Lower lobe of right lung (tissue), 2 donors: ENCODE measurements at regions not wholly inside any gene's neighbourhood (a gene's known extent, or its start where the extent isn't known, plus 50 kb on each side); places are given as distances from the start of the nearest gene placed in this dataset.

ENCODE experiments used
- ATAC-seq, 2 donors: fragments of 200-7000 bp; cut with Tn5 transposase; one replicate each; pipeline ENCODE4 v1.9.1; 2020 to 2022; ENCODE audit warnings: mild to moderate bottlenecking in 2 of 2, moderate library complexity in 2 of 2
- DNase-seq: peaks from one replicate; pipeline ENCODE4 v3.0.0-alpha.2; 2020
- H3K27ac ChIP-seq: fragments of 200-600 bp; one replicate; pipeline ENCODE4 v1.8.0; 2022
- H3K27me3 ChIP-seq: fragments of 200-600 bp; one replicate; pipeline ENCODE4 v1.8.0; 2022; ENCODE audit warnings: low read depth
- H3K36me3 ChIP-seq: fragments of 200-600 bp; one replicate; pipeline ENCODE4 v1.8.0; 2022; ENCODE audit warnings: mild to moderate bottlenecking
- H3K4me1 ChIP-seq: fragments of 200-600 bp; one replicate; pipeline ENCODE4 v1.8.0; 2022
- H3K4me3 ChIP-seq: fragments of 200-600 bp; one replicate; pipeline ENCODE4 v1.8.0; 2022; ENCODE audit warnings: mild to moderate bottlenecking
- H3K9me3 ChIP-seq: fragments of 200-600 bp; one replicate; pipeline ENCODE4 v1.8.0; 2022
- intact Hi-C: fragments of 100-400 bp; cut with DNase I; formaldehyde crosslinking; loops from one replicate; pipeline ENCODE4 v1.11.0; 2022
- TF ChIP-seq, protein P1 (sequence below): fragments of 200-600 bp; IDR thresholded peaks from one replicate; pipeline ENCODE4 v1.8.0; 2022; ENCODE audit warnings: antibody characterized with exemption, mild to moderate bottlenecking
- donor health status: DM: no; HTN: yes; CAD: no; lungs with severe emphysema.

DNA sequence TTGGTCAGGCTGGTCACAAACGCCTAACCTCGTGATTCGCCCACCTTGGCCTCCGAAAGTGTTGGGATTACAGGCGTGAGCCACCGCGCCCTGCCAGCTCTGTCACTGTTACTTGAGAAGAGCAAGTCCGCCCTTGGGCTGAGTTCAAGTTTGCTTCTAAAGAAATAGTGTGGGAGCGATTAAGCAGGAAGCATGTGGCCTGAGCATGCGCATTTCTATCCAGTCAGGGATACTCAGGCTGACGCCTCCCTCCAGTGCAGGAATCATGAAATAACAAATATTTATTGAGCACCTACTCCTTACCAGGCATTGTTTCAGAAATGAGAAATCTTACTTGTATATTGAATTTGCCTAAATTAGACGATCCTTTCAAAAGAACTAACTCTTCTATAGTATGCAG lies 166.2 kb downstream of the EDN1 start:
- ATAC-seq (no peak), DNase-seq (no peak)
- TF ChIP-seq, protein P1, sequence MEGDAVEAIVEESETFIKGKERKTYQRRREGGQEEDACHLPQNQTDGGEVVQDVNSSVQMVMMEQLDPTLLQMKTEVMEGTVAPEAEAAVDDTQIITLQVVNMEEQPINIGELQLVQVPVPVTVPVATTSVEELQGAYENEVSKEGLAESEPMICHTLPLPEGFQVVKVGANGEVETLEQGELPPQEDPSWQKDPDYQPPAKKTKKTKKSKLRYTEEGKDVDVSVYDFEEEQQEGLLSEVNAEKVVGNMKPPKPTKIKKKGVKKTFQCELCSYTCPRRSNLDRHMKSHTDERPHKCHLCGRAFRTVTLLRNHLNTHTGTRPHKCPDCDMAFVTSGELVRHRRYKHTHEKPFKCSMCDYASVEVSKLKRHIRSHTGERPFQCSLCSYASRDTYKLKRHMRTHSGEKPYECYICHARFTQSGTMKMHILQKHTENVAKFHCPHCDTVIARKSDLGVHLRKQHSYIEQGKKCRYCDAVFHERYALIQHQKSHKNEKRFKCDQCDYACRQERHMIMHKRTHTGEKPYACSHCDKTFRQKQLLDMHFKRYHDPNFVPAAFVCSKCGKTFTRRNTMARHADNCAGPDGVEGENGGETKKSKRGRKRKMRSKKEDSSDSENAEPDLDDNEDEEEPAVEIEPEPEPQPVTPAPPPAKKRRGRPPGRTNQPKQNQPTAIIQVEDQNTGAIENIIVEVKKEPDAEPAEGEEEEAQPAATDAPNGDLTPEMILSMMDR, result no peak
- no peaks in the 10 kb centered on the region for H3K27me3 ChIP-seq
- no peaks in the 10 kb centered on the region for H3K36me3 ChIP-seq
- H3K4me3 ChIP-seq, result no peak overlapping the region
- H3K9me3 ChIP-seq, result peaks cover 14% of the 10 kb centered on the region
- intact Hi-C loops, result no loop called here
- H3K4me1 ChIP-seq, result no peaks in the 10 kb centered on the region
- no peak overlapping the region for H3K27ac ChIP-seq

DNA sequence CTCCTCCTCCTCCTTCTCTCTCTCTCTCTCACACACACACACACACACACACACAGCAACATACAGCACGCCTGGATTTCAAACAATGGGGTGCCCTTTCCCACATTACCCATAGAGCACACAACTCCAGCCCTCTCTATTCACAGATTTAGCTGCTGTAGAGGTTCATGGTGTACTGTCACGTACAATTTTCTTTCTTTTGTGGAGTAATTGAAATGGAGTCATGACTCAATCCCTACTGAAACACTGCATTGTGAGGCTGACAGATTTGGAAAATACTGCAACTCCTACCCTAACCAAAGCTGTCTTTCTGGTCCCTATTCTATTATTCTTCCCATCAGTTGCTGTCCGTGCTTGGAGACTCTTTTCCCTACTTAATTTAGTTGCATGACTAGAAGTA lies 166.9 kb downstream of the EDN1 start:
- TF ChIP-seq, protein P1, result no peak
- ATAC-seq (no peak), DNase-seq (no peak)
- H3K4me1 ChIP-seq, result no peaks in the 10 kb centered on the region
- H3K36me3 ChIP-seq, result no peaks in the 10 kb centered on the region
- peaks cover 14% of the 10 kb centered on the region for H3K9me3 ChIP-seq
- no peak overlapping the region for H3K27ac ChIP-seq
- H3K4me3 ChIP-seq, result no peak overlapping the region
- intact Hi-C loops, result no loop called here
- H3K27me3 ChIP-seq, result no peaks in the 10 kb centered on the region

GRCh38 chr6:12458558-12458957 lies 168.4 kb downstream of the EDN1 start:
- Histone ChIP-seq H3K27ac (no peak overlapping the region), H3K36me3 (no peaks in the 10 kb centered on the region), H3K27me3 (no peaks in the 10 kb centered on the region), H3K9me3 (peaks cover 8% of the 10 kb centered on the region), H3K4me1 (no peaks in the 10 kb centered on the region), H3K4me3 (no peak overlapping the region)
- DNase-seq (no peak), ATAC-seq (no peak)
- intact Hi-C loops, result no loop called here
- TF ChIP-seq, protein P1, result no peak

DNA sequence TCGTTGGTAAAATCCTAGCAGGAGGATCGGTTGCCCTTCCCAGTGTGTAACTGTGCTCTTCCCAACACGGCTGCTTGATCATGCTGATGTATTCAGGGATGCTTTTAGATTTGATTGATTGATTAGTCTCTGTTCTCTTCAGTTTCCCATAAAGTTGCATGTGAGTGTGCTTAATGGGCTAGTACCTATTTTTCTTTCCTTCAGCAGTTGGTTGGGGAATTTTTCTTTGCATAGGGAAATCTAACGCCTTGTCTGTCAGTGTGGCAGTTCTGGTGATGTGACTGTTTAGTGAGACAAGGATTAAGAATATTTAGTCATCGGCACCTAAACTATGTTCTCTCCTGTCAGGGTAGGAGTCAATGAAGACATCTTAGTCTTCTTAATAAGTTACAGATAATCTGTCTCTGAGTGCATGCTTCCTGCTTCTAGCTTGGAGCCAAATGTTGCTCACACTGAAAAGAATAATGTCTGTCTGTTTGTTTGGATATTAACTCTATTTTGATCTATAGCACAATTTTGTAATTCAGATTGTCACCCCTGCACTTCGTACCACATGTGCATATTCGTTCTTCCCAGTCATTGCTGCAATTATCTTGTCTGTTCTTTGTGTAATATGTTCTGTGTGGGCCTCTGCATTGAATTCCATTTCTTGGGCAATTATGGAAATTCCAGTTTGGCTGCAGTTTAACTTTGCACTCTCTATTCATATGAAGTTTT lies 169.9 kb downstream of the EDN1 start:
- Histone ChIP-seq H3K27me3 (no peaks in the 10 kb centered on the region), H3K36me3 (no peaks in the 10 kb centered on the region), H3K9me3 (no peaks in the 10 kb centered on the region), H3K27ac (no peak overlapping the region), H3K4me3 (no peak overlapping the region), H3K4me1 (no peaks in the 10 kb centered on the region)
- intact Hi-C loops, result no loop called here
- ATAC-seq, result no peak
- TF ChIP-seq, protein P1, result no peak
- no peak for DNase-seq

DNA sequence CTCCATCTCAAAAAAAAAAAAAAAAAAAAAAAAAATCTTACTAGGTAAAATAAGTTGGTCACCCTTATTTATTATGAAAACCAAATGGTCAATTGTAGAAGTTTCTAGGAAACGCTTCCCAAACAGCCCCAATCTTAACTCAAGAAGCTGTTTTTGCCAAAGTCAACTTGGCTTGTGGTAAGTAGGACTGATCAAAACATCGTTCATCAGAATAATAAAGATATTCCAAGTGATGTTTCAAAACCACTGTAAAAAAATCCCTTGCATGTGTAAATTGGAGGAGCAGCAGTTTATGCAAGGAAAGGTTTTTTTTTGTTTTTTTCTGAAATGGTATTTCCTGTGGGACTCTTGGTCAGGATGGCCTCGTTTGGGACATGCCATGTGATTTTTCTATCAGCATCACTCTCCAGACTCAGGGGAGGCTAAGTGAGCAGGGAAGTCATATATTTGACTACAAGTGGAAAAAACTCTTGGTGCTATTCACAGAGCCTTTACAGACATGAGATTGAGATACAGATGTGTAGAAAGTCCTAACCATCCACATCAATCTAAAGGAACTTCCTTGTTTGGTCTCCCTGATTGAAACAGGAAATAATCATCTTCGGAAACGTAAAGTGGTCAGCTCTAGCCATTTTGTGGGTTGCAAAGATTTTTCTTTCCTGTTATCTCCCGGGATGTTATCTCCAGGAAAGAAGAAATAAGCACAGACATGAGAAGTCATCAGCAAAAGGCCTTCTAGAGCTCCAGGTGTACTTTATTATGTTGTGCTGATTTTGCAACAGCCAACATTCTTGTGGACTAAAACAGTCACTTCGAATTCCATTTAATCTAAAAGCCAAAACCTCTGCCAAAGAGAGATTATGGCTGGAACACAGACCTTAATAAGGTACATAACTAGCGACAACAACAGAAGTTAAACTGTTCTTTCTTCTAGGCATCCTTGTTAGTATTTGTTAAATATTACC lies 177.8 kb downstream of the EDN1 start:
- Histone ChIP-seq H3K9me3 (no peaks in the 10 kb centered on the region), H3K4me1 (no peaks in the 10 kb centered on the region), H3K27me3 (no peaks in the 10 kb centered on the region), H3K4me3 (no peak overlapping the region), H3K36me3 (no peaks in the 10 kb centered on the region), H3K27ac (no peak overlapping the region)
- intact Hi-C loops, result no loop called here
- TF ChIP-seq, protein P1, result no peak
- peak in 1 of 2 donors; percentile 30 for ATAC-seq
- no peak for DNase-seq
